GM21528 (cell line): ENCODE measurements at regions not wholly inside any gene's neighbourhood (a gene's known extent, or its start where the extent isn't known, plus 50 kb on each side); places are given as distances from the start of the nearest gene placed in this dataset.

Experiments used
- ATAC-seq: cut with Tn5 transposase; IDR thresholded peaks from one replicate; pipeline ENCODE4 v1.9.1; 2021; ENCODE audit warnings: mild to moderate bottlenecking, moderate library complexity; ENCODE audit not compliant: unreplicated experiment, low FRiP score

DNA sequence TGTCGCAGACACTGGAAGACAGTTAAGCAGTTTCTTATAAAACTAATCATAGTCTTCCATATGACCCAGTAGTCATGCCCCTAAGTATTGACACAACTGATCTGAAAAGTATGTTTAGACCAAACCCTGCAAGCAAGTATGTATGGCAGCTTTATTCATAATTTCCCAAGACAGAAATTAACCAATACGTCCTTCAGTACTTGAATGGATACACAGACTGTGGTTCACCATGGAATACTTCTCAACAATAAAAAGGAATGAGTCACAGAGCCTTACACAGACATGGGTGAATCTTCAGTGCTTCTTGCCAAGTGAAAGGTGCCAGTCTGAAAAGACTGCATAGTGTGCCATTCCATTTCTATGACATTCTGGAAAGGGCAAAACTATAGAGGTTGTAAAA, 50.2 kb upstream of the AKR1E2 start:
- no peak for ATAC-seq

DNA sequence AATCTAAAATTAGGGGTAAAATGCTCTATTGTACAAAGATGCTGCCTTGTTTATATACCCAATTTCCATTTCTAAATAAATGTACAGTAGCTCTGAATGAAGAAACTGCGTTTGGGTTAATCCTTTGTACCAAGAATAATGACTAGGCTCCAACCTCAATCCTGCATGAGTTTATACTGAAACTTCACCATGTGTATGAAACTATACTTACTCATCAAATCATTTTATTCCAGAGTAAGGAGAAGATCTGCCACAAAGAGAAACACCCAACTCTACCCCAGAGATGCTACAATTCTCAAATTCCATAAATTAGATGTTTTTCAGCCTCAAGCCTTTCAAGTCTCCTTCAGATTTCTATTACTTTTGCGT, 53.8 kb upstream of the AKR1E2 start:
- ATAC-seq = no peak

- ATAC-seq = no peak
Observed at GRCh38 chr10:4771554-4772201, 54.3 kb upstream of the AKR1E2 start.

- ATAC-seq = no peak
Observed at GRCh38 chr10:4770801-4771553, 55.0 kb upstream of the AKR1E2 start.

- ATAC-seq = no peak
Observed at GRCh38 chr10:4768416-4768815, 57.6 kb upstream of the AKR1E2 start.

GRCh38 chr10:4767033-4767814, 58.8 kb upstream of the AKR1E2 start:
- no peak for ATAC-seq

DNA sequence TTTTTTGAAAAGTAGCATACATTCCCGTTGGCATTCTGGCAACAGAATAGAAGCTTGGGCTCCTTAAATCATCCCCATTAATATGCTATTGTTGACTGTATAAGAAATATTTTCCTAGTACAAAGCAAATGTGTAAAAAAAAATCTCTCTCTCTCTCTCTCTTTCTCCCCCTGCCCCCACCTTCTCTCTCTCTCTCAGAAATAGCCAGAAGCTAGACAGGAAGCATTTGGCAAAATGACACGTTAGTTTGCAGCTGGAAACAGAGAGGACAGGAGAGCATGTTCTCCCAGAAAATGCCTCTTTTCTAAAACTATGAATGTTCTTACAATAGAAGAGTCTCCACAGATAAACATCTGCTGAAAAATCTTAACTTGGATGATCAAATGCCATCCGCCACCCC, 59.6 kb upstream of the AKR1E2 start:
- no peak for ATAC-seq

DNA sequence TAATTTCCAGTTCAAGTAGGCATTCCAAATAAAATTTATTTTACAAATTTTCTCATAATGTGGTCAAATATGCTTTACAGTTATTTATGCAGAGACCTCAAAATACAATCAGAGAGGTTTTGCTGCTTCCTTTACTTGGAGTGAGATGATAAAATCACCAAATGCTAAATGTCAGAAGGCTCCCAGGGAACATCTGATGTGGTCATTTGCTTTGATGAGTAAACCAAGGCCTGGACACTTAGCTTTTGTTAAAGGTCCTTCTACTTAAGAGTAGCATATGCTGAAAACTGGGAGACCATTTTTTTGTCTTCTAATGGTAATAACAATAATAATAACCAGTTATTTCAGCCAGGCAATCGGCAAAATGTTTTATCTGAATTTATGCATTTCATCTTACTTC, 60.6 kb upstream of the AKR1E2 start:
- no peak for ATAC-seq

GRCh38 chr10:4763960-4764428, 62.0 kb upstream of the AKR1E2 start:
- no peak for ATAC-seq

DNA sequence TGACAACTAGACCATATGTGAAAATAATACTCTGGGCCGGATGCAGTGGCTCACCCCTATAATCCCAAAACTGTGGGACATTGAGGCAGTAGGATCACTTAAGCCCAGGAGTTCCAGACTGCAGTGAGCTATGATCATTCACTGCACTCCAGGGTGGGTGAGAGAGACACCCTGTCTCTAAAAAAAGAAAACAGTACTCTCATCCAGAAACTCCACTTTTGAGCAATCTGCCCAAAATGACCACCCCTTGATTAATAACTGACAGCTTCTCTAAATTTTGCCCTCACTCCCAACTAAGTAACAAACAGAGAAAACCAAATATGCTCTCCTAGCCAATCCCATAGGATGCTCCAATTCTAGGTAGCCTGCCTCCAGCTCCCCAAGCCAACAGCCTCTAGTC, 62.5 kb upstream of the AKR1E2 start:
- no peak for ATAC-seq

DNA sequence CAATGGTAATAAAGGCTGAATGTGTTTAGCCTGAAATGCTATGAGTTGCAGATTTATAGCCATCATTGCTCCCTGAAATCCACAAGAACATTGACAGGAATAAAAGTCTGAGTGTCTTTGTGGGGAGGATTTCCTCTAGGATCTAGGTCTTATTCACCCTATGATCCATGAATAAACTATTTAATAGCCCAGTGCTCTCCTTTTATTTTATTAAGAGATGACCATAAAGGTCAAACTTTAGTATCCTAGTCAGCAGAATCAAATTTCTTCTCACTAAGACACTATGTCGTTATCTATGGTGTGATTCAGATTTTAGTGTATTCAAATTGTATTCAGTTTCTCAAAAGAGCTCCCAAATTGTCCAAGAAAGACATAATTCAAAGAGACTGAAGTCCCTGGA, 67.8 kb upstream of the AKR1E2 start:
- ATAC-seq = no peak

DNA sequence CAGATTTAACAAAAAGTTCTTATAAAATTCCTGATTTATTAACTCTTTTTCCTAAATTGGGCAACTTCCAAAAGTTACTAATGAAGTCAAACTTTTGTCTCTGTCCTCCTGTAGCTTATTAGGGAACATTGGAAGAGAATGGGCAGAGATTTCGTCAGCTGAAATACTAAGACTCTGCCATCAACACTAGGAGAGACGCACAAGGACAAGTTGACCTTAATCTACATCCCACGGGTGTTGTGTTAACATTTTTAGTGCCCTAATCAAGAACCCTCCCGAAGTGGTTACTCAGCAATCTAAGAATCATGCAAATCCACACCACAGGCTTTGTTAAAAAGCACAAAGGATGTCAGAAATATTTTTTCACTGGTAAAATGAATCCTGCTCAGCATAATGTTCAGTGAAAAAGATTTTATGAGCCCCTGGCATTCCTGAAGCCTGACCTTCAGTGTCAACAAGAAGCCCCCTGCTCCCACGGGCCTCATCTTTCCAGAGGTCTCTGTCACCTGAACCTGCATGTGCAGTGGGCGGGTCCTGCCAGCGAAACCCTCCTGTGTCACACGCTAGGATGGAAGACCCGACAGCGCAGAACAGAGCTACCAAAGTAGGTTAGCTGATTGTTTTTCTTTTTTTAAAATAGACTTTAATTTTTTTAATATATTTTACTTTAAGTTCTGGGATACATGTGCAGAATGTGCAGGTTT, 70.6 kb upstream of the AKR1E2 start:
- no peak for ATAC-seq

DNA sequence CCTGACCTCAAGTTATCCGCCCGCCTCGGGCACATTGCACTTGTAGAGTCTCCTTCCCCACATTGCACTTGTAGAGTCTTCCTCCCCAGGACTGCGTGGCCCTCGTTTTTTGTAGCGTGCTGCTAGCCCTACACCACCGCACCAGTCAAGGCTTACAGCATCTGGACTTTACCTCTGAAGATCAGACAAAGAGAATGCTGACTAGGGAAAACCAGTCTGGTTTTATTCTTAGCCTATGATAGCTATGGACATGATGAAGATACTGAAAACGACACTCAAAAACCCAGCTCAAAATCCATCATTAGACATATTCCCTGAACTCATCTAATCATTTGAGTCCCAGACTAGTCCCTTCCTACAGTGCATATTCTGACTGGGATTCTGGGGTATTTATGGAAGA, 71.9 kb upstream of the AKR1E2 start:
- no peak for ATAC-seq

DNA sequence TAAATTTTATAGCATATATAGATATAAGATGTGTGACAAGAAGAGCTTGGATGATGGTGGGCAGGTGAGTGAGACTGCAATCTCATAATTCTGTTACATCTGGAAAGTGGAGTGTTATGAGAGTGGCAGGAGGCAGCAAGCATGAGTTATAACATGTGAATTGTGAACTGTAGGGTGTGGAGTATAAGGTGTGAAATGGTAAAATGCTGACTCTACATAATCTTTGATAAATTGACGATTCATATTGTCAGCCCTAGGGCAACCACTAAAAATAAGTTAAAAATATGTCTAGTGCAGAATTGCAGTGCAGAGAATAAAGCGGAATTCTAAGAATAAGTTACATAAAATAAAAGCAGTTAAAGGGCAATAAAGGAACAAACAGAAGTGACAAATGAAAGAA, 74.8 kb upstream of the AKR1E2 start:
- ATAC-seq = no peak

DNA sequence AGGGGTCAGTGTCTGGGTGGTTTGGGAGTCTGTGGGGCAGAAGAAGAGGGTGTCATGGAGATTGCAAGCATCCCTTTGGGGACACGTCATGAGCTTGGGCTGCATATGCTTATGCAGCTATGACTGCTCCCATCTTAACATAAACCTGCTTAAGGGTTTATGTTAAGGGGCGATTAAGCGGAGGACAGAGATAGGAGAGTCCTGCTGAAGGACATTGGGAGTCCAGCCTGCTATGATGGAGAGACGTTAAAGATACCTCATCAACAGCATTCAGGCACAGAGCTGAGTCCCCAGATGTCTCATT, 76.8 kb upstream of the AKR1E2 start:
- no peak for ATAC-seq

GRCh38 chr10:4748491-4749270, 77.3 kb upstream of the AKR1E2 start:
- no peak for ATAC-seq

DNA sequence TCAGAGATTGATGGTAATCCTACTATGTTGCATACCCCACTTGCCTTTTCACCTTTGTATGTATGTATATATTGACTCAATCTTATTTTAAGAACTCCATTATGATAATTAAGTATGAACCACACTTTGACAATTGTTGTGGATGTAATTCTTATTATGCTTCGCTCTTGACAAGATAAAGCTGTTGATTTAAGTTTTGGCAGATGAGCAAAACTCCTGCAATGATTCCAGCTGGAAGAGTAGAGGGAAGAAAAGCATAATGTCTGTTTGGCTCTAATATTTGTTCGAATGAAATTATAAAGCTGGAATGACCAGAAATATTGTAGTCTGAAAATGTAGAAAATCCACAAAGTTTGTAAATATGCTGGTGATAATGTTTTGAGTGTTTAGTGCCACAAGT, 83.8 kb upstream of the AKR1E2 start:
- ATAC-seq = no peak

DNA sequence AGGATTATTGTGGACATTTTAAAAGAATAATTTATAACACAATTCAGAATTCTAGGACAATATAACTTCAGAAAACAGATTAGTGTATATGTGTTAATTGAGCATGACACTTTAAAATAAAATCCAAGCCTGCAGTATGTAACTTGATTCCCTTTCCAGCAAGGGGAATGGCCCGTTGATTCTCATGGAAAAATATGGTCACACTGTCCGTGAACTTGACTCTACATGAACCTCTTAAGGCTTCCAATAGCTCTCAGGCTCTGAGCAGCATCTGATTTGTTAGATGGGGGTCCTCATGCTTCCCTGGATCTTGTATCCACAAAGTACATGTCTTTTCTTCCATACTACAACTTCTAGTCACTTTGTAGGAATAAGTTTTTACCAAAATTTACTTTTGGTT, 85.5 kb upstream of the AKR1E2 start:
- ATAC-seq = no peak

GRCh38 chr10:4736608-4737007, 89.4 kb upstream of the AKR1E2 start:
- ATAC-seq = no peak

DNA sequence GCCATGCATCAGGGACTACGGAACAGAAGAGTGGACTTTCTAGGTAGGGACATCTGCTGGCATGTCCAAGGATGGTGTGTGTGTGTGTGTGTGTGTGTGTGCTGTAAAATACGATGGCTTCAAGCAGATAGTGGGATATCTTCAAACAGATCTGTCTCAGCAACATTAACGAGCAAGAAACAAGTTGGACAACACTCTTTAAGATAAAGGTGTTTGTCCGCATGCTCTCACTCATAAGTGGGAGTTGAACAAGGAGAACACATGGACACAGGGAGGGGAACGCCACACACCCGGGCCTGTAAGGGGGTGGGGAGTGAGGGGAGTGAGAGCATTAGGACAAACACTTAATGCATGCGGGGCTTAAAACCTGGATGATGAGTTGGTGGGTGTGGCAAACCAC, 89.8 kb upstream of the AKR1E2 start:
- ATAC-seq = no peak
